GM18507 (cell line): ENCODE measurements at regions not wholly inside any gene's neighbourhood (a gene's known extent, or its start where the extent isn't known, plus 50 kb on each side); places are given as distances from the start of the nearest gene placed in this dataset.

ENCODE experiments used
- DNase-seq: peaks from one replicate; pipeline ENCODE4 v3.0.0; 2011; ENCODE audit warnings: low read depth; ENCODE audit not compliant: insufficient read length; ENCODE audit errors: extremely low spot score
- FAIRE-seq: peaks from 2 replicates; lab custom pipeline; 2011; peaks lifted over from hg19 to GRCh38; lab: Jason Lieb, UNC

- DNase-seq (no peak), FAIRE-seq (peak; percentile 38)
These were observed 236.9 kb downstream of the PTEN start for GRCh38 chr10:88100281-88100680.

- DNase-seq (no peak), FAIRE-seq (no peak)
These were observed 238.2 kb downstream of the PTEN start for GRCh38 chr10:88101666-88102065.

GRCh38 chr10:88103576-88103975 lies 240.2 kb downstream of the PTEN start:
- DNase-seq, result no peak
- FAIRE-seq, result no peak

GRCh38 chr10:88104223-88104622 lies 240.8 kb downstream of the PTEN start:
- FAIRE-seq, result peak; percentile 76
- no peak for DNase-seq

- FAIRE-seq, result peak; percentile 86
These were observed 242.9 kb downstream of the PTEN start for GRCh38 chr10:88106366-88106765.

GRCh38 chr10:88107296-88108097 lies 244.1 kb downstream of the PTEN start:
- DNase-seq, result no peak
- no peak for FAIRE-seq

More at GRCh38 chr10:88106366-88106765, 242.9 kb downstream of the PTEN start:
- no peak for DNase-seq

- DNase-seq (no peak), FAIRE-seq (peak; percentile 99)
These were observed 244.7 kb downstream of the PTEN start for GRCh38 chr10:88108115-88108610.

- no peak for FAIRE-seq
These were observed 246.9 kb downstream of the PTEN start for GRCh38 chr10:88110355-88110754.

GRCh38 chr10:88110822-88111221 lies 247.4 kb downstream of the PTEN start:
- FAIRE-seq (peak; percentile 96), DNase-seq (no peak)

More at GRCh38 chr10:88110355-88110754, 246.9 kb downstream of the PTEN start:
- DNase-seq, result no peak

GRCh38 chr10:88111294-88111693 lies 247.9 kb downstream of the PTEN start:
- no peak for FAIRE-seq
- DNase-seq, result no peak

- no peak for DNase-seq
These were observed 249.8 kb downstream of the PTEN start for GRCh38 chr10:88113232-88113631.

GRCh38 chr10:88113657-88114272 lies 250.3 kb downstream of the PTEN start:
- peak; percentile 41 for FAIRE-seq
- DNase-seq, result no peak

More at GRCh38 chr10:88113232-88113631, 249.8 kb downstream of the PTEN start:
- peak; percentile 95 for FAIRE-seq

- no peak for DNase-seq
- FAIRE-seq, result peak; percentile 83
These were observed 250.9 kb downstream of the PTEN start for GRCh38 chr10:88114368-88114767.

- FAIRE-seq (peak; percentile 12), DNase-seq (no peak)
These were observed 252.0 kb downstream of the PTEN start for GRCh38 chr10:88115407-88115806.

- no peak for FAIRE-seq
- DNase-seq, result no peak
These were observed 252.5 kb downstream of the PTEN start for GRCh38 chr10:88115968-88116367.

- DNase-seq (no peak), FAIRE-seq (no peak)
These were observed 253.1 kb downstream of the PTEN start for GRCh38 chr10:88116481-88116880.

GRCh38 chr10:88116971-88117626 lies 253.7 kb downstream of the PTEN start:
- DNase-seq (no peak), FAIRE-seq (peak; percentile 95)

- DNase-seq (no peak), FAIRE-seq (no peak)
These were observed 254.6 kb downstream of the PTEN start for GRCh38 chr10:88117869-88118632.

GRCh38 chr10:88118729-88119128 lies 255.3 kb downstream of the PTEN start:
- no peak for DNase-seq
- peak; percentile 65 for FAIRE-seq
